Skeletal muscle cell (primary cell): ENCODE measurements at regions not wholly inside any gene's neighbourhood (a gene's known extent, or its start where the extent isn't known, plus 50 kb on each side); places are given as distances from the start of the nearest gene placed in this dataset.

Experiments
- DNase-seq: peaks from one replicate; pipeline ENCODE4 v3.0.0-alpha.2; 2010; ENCODE audit warnings: low read depth
- H3K4me3 ChIP-seq: 2 replicates; pipeline ENCODE4 v1.5.1; 2011; ENCODE audit warnings: low read depth, mild to moderate bottlenecking, control low read depth, low read length, moderate library complexity

DNA sequence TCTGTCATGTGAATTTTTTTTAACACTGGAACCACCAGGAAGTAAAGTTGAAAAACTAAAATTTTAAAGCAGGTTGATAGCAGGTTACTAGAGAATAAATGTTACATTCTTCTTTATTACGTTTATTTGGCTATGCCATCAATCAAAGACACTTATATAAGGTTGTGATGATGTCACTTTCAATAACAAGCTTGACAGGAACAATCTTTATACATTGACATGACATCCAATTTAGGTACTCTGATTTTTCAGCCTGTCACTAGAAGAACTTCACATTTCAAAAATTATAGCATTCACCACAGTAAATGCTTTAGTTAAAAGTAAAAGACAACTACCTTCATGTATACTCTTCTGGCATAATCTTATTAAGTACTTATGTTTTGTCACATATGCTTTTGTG is 696.8 kb upstream of the NCAM2 start:
- DNase-seq, result no peak
- H3K4me3 ChIP-seq, result no peak overlapping the region

DNA sequence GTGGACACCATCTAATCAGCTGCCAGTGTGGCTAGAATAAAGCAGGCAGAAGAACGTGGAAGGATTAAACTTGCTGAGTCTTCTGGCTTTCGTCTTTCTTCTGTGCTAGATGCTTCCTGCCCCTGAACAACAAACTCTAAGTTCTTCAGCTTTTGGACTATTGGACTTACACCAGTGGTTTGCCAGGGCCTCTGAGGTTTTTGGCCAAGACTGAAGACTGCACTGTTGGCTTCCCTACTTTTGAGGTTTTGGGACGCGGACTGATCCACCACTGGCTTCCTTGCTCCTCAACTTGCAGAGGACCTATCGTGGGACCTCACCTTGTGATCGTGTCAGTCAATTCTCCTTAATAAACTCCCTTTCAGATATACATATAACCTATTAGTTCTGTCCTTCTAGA is 696.1 kb upstream of the NCAM2 start:
- no peak overlapping the region for H3K4me3 ChIP-seq
- no peak for DNase-seq

DNA sequence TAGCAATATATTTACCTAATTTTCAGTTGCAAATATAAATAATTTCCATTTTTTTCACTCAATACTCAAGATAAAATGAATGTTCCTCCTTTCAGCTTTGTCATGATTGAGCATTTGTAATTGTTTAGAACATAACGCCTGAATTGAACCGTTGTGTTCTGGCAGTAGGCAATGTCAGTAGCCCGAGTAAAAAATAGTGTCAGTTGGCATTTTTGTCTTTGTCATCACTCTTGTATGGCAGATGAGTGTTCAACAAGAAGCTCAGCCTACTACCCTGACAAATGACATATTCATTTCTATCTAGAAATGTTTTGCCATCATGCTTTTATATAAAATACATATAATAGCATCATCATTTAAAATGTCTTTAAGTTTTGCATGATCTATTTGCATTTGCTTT is 691.4 kb upstream of the NCAM2 start:
- DNase-seq, result no peak
- no peak overlapping the region for H3K4me3 ChIP-seq

DNA sequence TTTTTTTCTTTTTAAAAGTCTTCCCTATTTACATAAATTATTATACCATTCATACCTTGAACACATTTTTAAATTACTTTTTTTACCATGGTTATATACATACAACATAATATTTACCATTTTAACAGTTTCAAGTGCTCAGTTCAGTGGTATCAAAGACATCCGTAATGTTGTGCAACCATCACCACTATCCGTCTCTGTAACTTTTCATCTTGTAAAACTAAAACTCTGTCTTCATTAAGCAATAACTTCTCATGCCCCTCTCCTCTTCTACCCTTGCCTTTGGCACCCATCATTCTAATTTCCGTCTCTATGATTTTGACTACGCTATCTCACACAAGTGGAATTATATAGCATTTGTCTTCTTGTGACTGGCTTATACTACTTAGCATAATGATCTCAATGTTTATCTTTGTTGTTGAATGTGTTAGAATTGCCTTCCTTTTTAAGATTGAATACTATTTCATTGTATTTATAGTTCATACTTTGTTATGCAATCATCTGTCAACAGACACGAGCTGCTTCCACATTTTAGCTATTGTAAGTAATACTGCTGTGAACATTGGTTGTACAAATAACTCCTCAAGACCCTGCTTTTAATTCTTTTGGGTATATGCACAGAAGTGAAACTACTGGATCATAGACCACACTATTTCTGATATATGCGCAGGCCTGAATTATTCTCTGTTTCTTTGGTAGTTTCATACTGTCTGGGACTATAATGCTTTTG is 689.5 kb upstream of the NCAM2 start:
- DNase-seq, result no peak
- H3K4me3 ChIP-seq, result no peak overlapping the region

DNA sequence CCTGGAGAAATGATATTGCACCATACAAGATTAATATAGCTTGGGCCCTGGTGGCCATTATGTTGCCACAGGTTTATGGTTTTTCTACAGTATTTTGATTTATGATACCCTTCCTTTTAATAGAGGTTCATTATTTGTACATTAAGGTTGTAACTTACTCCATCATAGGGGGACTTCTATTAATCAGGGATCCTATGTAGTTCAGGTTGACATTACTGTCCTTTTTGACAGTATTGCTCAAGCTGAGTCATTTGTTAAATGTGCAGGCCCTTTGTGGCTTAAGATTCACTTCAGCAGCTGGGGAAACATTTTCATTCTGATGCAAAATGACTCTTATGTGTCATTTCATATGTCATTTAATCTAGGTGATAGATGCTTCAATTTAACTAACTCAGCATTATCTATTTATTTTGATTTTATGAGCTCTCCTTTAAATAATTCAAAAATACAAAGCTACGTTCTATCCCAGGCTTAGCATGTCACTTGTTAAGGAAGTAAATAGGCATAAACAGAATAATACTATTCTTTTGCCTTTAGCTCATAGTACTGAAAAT is 686.9 kb upstream of the NCAM2 start:
- no peak overlapping the region for H3K4me3 ChIP-seq
- DNase-seq, result no peak

DNA sequence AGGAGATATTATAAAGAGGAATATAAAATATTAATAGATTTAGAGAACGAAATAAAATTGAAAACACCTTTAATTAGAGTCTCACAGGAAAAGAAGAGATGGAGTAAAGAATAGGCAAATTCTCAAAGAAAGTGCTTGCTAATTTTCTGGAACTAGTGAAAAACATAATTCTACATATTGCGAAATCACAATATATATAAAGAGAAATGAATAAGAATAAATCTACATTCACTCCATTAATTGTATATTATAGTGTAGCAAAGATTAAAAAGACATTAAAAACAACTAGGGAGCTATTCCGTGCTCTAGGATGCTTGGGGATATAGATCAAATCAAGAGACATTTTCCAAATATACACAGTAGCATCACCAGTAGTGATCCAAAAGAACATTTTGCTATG is 685.2 kb upstream of the NCAM2 start:
- no peak for DNase-seq
- H3K4me3 ChIP-seq, result no peak overlapping the region

DNA sequence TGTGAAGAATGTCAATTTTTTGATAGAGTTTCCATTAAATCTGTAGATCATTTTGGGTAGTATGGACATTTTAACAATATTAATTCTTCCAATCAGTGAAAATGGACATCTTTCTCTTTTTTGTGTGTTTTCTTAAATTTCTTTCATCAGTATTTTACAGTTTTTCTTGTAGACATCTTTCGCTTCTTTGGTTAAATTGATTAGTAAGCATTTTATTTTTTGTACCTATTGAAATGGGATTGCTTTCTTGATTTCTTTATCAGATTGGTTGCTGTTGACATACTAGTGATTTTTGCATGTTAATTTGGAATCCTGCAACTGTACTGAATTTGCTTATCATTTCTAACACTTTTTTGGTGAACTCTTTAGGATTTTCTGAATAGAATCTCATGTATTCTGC is 683.2 kb upstream of the NCAM2 start:
- H3K4me3 ChIP-seq, result no peak overlapping the region

DNA sequence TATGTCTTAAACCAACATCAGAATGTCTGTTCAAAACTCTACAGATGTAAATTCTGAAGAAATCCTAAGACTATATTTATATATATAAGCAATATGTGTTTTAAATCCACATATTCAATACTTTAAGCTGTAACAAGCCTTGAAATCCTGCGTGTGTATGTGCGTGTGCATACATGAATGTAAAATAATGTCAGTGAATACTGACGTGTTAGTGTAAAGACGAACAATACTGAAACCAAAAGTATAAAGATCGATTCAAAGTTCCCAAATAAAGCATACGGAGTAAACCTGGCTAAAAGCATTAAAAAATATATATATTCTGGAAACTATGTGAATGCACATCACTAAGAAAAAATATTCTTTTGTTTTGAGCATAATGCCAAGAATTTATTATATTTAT is 668.6 kb upstream of the NCAM2 start:
- no peak overlapping the region for H3K4me3 ChIP-seq
- DNase-seq, result no peak

More for the DNA sequence above, 683.2 kb upstream of the NCAM2 start:
- no peak for DNase-seq

DNA sequence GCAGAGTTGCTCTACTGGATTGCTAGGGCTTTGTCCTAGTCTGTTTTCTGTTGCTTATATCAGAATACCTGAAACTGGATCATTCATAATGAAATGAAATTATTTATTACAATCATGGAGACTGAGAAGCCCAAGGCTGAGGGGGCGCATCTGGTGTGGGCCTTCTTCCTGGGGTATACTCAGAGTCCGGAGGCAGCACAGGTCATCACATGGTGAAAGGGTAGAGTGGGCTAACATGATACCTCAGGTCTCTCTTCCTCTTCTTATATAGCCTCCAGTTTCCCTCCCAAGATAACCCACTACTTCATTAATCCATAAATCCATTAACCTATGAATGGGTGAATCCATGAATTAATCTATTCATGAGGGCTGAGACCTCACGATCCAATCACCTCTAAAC is 667.6 kb upstream of the NCAM2 start:
- no peak overlapping the region for H3K4me3 ChIP-seq
- DNase-seq, result no peak

DNA sequence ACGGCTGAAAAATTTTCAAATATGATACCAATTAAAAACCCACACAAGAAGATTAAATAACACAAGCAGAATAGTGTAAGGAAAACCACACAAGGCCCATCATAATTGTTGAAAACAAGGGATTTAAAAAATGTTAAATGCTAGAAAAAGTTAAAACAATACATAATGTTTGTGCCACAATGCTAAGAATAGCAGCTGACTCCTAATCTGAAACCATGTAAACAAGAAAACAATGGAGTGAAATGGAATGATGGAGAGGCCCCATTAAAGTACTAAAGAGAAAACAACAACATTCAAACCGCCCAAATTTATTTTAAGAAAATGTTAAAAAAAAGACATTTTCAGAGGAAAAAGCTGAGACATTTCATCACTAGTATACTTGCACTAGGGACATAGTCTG is 663.6 kb upstream of the NCAM2 start:
- DNase-seq, result no peak
- H3K4me3 ChIP-seq, result no peak overlapping the region

DNA sequence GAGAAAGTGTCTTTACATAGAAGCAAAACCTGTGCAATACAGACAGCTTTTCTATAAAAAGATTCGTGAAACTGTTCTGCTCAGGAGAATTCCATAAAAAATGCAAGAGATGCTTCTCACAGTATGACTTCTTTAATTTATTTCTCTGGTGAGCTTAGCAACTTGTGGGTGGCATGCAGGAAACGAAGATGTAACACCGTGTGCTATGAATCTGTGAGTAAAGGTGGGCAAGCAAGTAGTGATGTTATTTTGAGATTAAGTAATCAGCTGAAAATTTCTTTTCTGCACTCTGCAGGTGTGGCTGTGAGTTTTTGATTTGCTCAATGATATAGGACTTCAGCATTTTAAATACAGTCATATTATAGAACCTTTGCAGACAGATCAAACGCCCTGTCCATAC is 656.8 kb upstream of the NCAM2 start:
- DNase-seq, result no peak
- no peak overlapping the region for H3K4me3 ChIP-seq

DNA sequence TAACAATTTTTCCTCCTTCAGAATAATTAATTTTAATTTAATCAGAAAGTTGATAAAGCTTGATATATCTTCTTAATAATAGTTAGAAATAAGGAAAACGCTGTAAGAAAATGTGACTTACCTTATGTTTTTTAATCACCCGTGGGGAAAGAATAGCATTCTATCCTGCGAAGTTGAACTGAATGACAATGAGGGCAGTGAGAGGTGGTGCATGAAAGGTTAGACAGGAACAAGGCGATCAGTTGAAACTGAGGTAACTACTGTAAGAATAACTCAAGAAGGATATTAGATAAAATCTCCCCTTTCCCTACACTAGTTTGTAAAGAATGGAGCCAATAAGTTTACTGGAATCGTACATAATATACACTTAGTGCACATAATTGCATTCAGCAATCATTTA is 655.0 kb upstream of the NCAM2 start:
- no peak overlapping the region for H3K4me3 ChIP-seq
- DNase-seq, result no peak

DNA sequence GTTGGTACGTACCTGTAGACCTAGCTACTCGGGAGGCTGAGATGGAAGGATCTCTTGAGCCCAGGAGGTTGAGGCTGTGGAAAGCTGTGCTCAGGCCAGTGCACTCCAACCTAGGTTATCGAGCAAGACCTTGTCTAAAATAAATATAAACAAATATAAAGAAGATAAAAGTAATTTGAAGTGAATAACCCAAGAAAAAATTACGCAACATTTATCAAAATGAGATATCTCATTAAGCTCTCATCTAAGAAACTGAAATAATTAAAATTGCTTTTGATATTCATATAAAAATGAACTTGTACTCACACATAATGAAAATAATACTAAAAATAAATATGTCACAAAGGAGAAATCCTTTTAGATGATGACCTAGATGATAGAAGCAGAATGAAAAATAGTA is 647.1 kb upstream of the NCAM2 start:
- no peak overlapping the region for H3K4me3 ChIP-seq
- DNase-seq, result no peak

DNA sequence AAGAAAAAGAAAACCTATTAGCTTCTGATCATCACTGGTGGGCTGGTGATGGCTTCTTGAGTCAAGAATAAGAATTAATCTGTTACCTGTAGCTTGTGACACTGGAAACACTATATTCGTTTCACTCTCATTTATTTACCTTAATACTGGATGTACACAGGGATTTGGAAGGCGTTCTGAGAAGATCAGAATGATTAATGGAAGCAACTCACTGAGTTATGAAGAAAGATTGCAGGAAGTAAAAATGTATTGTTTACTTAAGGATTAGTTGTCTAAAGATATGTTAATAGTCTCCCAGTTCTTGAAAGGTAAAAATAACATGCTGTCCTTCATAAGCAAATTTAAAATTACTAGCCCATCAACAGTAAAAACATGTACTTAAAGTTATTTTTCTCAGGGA is 644.9 kb upstream of the NCAM2 start:
- no peak for DNase-seq
- H3K4me3 ChIP-seq, result no peak overlapping the region

DNA sequence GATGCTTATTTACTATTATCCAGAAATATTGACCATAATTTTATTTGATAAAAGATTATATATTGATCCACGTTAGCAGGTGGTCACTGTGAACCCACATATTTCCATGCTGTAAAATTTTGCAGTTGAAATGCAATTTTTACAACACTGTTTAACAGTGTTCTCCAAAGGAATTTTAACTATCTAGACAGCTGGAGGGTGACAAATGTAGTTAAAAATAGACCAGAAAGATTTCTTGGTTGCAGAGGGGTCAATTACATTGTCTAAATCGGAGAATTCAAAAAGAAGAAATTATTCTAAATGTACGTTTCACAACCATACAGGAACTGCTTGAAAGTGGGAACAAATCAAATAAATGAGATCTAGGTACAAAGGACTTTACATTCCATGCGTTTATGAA is 625.2 kb upstream of the NCAM2 start:
- no peak overlapping the region for H3K4me3 ChIP-seq
- no peak for DNase-seq

DNA sequence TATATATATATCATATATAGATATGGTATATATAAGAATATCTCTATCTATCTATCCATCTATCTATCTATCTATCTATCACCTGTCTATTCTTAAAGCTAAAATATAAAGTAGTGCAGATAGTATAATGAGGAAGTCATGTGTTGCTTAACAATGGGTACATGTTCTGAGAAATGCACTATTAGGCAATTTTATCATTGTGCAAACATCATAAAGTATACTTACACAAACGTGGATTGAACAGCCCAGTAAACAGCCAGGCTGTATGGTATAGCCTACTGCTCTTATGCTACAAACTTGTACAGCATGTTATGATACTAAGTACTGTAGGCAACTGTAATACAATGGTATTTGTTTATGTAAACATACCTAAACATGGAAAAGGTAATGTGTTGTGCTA is 621.0 kb upstream of the NCAM2 start:
- no peak for DNase-seq
- H3K4me3 ChIP-seq, result no peak overlapping the region

DNA sequence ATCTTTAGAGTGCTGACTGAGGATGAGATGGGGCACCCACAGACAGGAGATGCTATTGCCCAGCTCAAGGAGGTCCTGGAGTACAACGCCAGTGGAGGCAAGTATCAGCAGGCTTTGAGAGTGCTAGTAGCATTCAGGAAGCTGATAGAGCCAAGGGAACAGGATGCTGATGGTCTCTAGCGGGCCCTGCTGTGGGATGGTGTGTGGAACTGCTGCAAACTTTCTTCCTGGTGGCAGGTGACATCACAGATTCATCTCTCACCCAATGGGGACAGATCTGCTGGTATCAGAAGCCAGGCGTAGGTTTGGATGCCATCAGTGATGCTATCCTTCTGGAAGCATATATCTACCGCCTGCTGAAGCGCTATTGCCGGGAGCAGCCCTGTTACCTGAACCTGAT is 609.8 kb upstream of the NCAM2 start:
- H3K4me3 ChIP-seq, result no peak overlapping the region
- DNase-seq, result no peak

DNA sequence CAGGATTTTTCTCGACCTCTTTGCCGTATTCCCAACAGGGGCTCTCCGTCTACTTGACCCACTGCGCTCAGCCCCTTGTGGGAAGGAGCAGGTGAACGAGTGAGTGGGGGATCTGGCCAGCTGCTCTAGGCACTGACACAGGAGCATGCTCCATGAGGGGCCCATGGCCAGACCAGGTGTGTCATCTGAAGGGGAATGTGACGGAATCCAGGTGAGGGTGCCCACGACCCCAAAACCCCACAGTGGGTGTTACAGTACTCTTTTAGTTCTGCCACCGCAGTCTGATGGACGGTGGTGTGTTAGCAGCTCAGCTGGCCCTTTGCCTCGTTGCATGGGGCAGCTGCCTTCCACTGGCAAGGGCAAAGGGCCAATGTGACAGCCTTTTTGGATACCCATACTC is 601.4 kb upstream of the NCAM2 start:
- no peak for DNase-seq
- no peak overlapping the region for H3K4me3 ChIP-seq

DNA sequence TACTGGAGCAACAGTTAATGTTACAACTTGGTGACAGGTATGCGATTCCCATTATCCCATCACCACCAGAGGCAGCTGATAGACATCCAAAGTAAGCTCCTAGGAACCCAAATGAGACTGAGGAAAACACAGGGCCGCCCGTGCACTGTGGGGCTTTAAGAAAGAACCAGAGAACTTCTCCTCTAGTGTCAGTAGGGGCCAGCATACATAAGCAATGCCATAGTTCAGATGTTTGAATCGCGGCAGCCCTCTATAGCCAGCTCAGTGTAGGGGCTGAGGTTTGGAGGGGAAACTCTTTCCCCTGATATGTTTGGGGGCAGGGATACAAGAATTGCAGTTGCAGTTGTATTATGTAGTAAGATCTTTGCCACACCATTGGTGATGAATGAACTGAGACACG is 593.3 kb upstream of the NCAM2 start:
- no peak overlapping the region for H3K4me3 ChIP-seq
- no peak for DNase-seq

DNA sequence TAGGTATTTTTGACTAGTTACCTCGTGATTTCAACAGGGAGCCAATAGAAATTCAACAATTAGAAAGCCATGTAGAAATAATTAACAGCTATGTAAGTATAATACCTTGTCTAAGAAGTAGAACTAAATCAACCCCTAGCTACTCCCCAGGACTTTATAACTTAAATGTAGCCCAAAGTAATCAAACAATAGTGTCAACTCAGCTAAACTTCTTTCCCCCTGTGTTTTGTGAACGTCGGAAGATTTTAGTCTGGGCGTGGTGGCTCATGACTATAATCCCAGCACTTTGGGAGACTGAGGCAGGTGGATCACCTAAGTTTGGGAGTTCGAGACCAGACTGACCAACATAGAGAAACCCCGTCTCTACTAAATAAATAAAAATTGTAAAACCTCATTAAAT is 579.9 kb upstream of the NCAM2 start:
- no peak for DNase-seq
- no peak overlapping the region for H3K4me3 ChIP-seq

DNA sequence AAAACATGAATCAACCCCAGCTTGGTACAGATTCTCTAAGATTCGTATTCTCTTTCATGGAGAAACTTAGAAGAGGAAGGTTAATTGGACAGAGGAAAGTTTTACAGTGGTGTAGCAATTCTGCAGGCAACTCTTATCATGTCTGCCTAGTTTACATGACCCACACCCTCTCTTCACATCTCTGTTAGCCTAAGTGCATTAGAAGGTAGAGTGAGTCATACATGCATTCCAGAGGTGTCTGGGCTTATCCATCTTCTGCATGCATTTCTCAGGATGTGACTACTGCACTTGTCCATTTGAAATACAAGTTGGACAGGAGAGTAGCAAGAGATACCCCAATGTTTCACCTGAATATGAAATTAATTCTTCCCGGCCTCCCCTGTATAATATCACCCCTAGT is 578.4 kb upstream of the NCAM2 start:
- H3K4me3 ChIP-seq, result no peak overlapping the region
- no peak for DNase-seq

DNA sequence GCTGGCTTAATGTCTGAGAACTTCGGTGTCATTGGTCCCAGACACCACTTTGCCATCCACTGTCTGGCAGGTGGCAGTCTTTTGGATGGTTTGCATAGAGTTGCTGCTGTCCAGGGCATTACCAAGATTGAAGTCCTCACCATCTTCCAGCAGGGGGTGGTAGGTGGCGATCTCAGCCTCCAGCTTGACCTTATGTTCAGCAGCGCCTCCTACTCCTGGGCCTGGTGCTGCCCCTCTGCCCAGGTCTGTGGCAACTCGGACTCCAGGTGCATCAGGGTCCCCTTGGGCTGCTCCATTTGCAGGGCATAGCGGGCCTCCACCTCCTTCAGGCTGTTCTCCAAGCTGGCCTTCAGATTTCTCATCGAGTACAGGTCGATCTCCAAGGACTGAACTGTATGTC is 573.3 kb upstream of the NCAM2 start:
- no peak for DNase-seq
- no peak overlapping the region for H3K4me3 ChIP-seq
